Loucy (cell line): ENCODE measurements at regions not wholly inside any gene's neighbourhood (a gene's known extent, or its start where the extent isn't known, plus 50 kb on each side); places are given as distances from the start of the nearest gene placed in this dataset.

Experiments used
- H2AFZ ChIP-seq: fragments of 200-600 bp; sonication (generic); 2 replicates; pipeline ENCODE4 v1.6.0; 2016; ENCODE audit warnings: antibody characterized with exemption, mild to moderate bottlenecking, low read length, moderate library complexity
- H3F3A ChIP-seq: fragments of 200-600 bp; 2 replicates; pipeline ENCODE4 v1.6.0; 2016; ENCODE audit warnings: antibody characterized with exemption, low read depth, mild to moderate bottlenecking
- H3K27me3 ChIP-seq: fragments of 200-600 bp; sonication (generic); 2 replicates; pipeline ENCODE4 v1.6.1; 2014; ENCODE audit warnings: low read length, mild to moderate bottlenecking; ENCODE audit not compliant: insufficient read depth, poor library complexity, severe bottlenecking
- H3K36me3 ChIP-seq: fragments of 200-600 bp; sonication (generic); 2 replicates; pipeline ENCODE4 v1.6.1; 2016; ENCODE audit warnings: low read length; ENCODE audit not compliant: insufficient read depth
- H3K4me1 ChIP-seq: fragments of 200-600 bp; sonication (generic); 2 replicates; pipeline ENCODE4 v1.5.1; 2014; ENCODE audit warnings: low read length, mild to moderate bottlenecking; ENCODE audit not compliant: insufficient read depth, poor library complexity, severe bottlenecking
- H3K4me2 ChIP-seq: fragments of 200-600 bp; sonication (generic); 2 replicates; pipeline ENCODE4 v1.6.0; 2014; ENCODE audit warnings: antibody characterized with exemption, low read length, low read depth, mild to moderate bottlenecking; ENCODE audit not compliant: poor library complexity, severe bottlenecking
- H3K4me3 ChIP-seq: fragments of 200-600 bp; sonication (generic); 2 replicates; pipeline ENCODE4 v1.5.1; 2014; ENCODE audit warnings: low read length, mild to moderate bottlenecking, mixed read lengths; ENCODE audit not compliant: poor library complexity, severe bottlenecking
- H3K79me2 ChIP-seq: fragments of 200-600 bp; sonication (generic); 2 replicates; pipeline ENCODE4 v1.6.1; 2014; ENCODE audit warnings: low read length; ENCODE audit not compliant: insufficient read depth
- H3K9ac ChIP-seq: fragments of 200-600 bp; sonication (generic); 2 replicates; pipeline ENCODE4 v1.6.0; 2014; ENCODE audit warnings: mild to moderate bottlenecking, low read depth, low read length, moderate library complexity; ENCODE audit not compliant: poor library complexity, severe bottlenecking
- H3K9me2 ChIP-seq: fragments of 200-600 bp; sonication (generic); replicated peaks from 2 replicates; pipeline ENCODE4 v1.6.1; 2016; ENCODE audit warnings: low read depth, low read length, mixed read lengths
- H3K9me3 ChIP-seq: fragments of 200-600 bp; sonication (generic); 2 replicates; pipeline ENCODE4 v1.6.1; 2014; ENCODE audit warnings: mild to moderate bottlenecking, antibody characterized with exemption, low read length, low read depth; ENCODE audit not compliant: insufficient read depth
- H4K20me1 ChIP-seq: fragments of 200-600 bp; sonication (generic); 2 replicates; pipeline ENCODE4 v1.6.0; 2014; ENCODE audit warnings: antibody characterized with exemption, low read length, mild to moderate bottlenecking; ENCODE audit not compliant: insufficient read depth, poor library complexity, severe bottlenecking
- CTCF ChIP-seq: fragments of 200-600 bp; sonication (generic); conservative IDR thresholded peaks from 2 replicates; pipeline ENCODE4 v1.5.1; 2014; ENCODE audit warnings: mild to moderate bottlenecking, antibody characterized with exemption, low read length
- EZH2phosphoT487 ChIP-seq: fragments of 200-600 bp; IDR thresholded peaks from 2 replicates; pipeline ENCODE4 v1.6.1; 2018; ENCODE audit warnings: antibody characterized with exemption, mild to moderate bottlenecking, moderate library complexity, borderline replicate concordance

DNA sequence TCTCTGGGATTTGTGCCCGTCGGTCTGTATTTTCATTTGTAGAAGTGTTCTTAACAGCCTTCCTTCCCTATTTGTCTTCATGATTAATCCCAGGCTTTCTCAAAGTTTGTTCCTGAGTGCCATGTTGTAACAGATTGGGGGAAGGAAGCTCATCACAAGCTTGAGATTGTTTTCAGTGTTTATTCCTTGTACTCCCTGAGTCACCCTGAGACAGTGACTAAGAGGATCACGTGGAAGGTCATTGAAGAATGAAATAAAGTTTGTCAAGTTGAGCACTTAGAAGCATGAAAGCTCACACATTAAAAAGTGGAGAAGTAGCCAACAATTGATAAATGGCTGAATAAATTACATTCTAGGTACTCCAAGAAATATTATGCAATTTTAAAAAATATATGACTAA, 153.5 kb upstream of the FAM241A start:
- no peak overlapping the region for H2AFZ ChIP-seq
- H3K36me3 ChIP-seq, result no peaks in the 10 kb centered on the region
- H4K20me1 ChIP-seq, result no peaks in the 10 kb centered on the region
- H3K9me2 ChIP-seq, result no peaks in the 10 kb centered on the region
- H3F3A ChIP-seq, result no peaks in the 10 kb centered on the region
- no peaks in the 10 kb centered on the region for H3K27me3 ChIP-seq
- no peaks in the 10 kb centered on the region for H3K79me2 ChIP-seq
- H3K4me3 ChIP-seq, result no peak overlapping the region
- no peaks in the 10 kb centered on the region for H3K9me3 ChIP-seq
- H3K4me2 ChIP-seq, result no peak overlapping the region
- TF ChIP-seq CTCF (no peak), EZH2phosphoT487 (no peak)
- H3K4me1 ChIP-seq, result peaks cover 32% of the 10 kb centered on the region
- H3K9ac ChIP-seq, result no peak overlapping the region

DNA sequence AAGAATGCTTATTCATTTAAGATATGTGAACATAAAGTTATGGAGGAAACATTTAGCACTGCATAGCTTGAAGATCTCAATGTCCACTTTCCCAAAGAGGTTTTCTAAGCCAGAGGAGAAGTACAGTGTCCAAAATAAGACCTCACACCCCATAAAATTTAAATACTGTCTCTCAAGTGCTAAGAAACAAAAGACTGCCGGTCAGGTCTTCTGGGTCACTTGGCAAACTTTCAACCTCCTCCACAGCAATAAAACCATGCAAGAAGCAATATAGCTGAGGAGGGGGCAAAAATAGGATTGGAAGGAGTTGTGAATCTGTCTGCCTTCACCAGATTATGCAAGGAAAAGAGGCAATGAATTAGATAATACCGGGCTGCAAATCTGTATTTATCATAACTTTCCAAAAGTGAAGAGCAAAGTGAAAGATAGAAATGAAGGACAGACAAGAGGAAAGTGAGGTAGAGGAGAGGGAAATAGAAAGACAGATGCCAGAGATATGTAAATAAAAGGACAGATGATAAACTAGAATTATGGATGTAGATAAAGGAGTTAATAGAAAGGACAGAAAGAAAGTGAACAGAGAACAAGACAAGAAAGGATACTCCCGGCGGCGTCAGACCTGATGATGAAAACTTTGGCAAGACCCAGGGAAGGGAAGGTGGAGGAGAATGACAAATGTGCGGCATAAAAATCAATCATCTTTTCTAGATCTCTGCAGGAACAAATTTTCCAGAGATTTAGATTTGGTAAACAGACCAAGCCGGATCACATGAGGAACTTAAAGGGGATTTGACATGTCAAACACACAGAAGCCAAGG, 152.7 kb upstream of the FAM241A start:
- Histone ChIP-seq H3K27me3 (no peaks in the 10 kb centered on the region), H3K4me2 (no peak overlapping the region), H3F3A (no peaks in the 10 kb centered on the region), H3K9me2 (no peaks in the 10 kb centered on the region), H3K4me3 (no peak overlapping the region), H3K9me3 (no peaks in the 10 kb centered on the region), H3K36me3 (no peaks in the 10 kb centered on the region), H3K9ac (no peak overlapping the region), H3K4me1 (peaks cover 25% of the 10 kb centered on the region), H3K79me2 (no peaks in the 10 kb centered on the region), H2AFZ (no peak overlapping the region), H4K20me1 (no peaks in the 10 kb centered on the region)
- TF ChIP-seq CTCF, result no peak
- no peak for TF ChIP-seq EZH2phosphoT487

GRCh38 chr4:111994392-111994791, 150.9 kb upstream of the FAM241A start:
- Histone ChIP-seq H3K4me1 (peaks cover 12% of the 10 kb centered on the region), H3K79me2 (no peaks in the 10 kb centered on the region), H3K27me3 (no peaks in the 10 kb centered on the region), H2AFZ (no peak overlapping the region), H3K9me3 (no peaks in the 10 kb centered on the region), H4K20me1 (no peaks in the 10 kb centered on the region), H3K9ac (no peak overlapping the region), H3K36me3 (no peaks in the 10 kb centered on the region), H3K4me3 (no peak overlapping the region), H3F3A (no peaks in the 10 kb centered on the region), H3K4me2 (no peak overlapping the region), H3K9me2 (no peaks in the 10 kb centered on the region)
- no peak for TF ChIP-seq EZH2phosphoT487
- TF ChIP-seq CTCF, result no peak
